GM12801 (cell line): ENCODE measurements at regions not wholly inside any gene's neighbourhood (a gene's known extent, or its start where the extent isn't known, plus 50 kb on each side); places are given as distances from the start of the nearest gene placed in this dataset.

Experiments used
- CTCF ChIP-seq: IDR thresholded peaks from one replicate; pipeline ENCODE4 v1.5.1; 2011; ENCODE audit warnings: control low read depth; ENCODE audit not compliant: insufficient read length; ENCODE audit errors: extremely low read depth

DNA sequence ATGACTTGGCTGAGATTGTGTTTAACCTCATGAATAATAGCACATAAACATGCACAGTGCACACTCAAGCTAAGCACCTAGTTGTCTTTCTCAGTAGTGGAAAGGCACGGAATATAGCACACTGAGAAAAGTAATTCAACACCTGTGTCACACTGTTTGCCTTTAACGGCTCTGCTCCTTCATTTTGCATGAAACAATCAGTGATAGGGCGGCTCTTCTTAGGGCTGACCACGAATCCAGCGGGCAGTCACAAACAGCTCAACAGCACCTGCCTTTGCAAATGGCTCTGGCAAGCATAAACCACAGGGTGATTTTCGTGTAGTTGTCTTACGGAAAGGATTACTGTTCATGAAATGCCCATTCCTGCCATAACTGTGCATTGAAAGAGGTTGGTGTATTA, 954.0 kb upstream of the TENM3 start:
- no peak for TF ChIP-seq CTCF

GRCh38 chr4:181291615-181292014, 951.6 kb upstream of the TENM3 start:
- TF ChIP-seq CTCF: no peak

DNA sequence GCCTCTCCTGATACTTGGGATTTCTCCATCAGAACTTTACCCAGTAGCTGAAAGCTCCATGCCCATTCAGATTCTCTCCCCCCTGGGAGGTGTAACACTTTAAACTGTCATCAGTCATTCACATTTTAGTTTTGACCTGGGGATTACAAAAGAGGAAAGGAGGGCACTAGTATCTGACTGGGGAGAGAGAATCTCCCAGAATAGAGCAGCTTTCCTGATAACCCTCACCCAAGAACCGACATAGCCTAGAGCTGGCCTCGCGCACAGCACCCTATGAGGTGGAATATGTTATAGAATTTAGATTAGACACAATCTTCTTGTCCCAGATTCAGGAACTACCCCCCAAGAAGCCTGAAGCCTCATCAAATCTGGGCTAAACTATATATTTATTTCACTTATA, 950.2 kb upstream of the TENM3 start:
- TF ChIP-seq CTCF: no peak

DNA sequence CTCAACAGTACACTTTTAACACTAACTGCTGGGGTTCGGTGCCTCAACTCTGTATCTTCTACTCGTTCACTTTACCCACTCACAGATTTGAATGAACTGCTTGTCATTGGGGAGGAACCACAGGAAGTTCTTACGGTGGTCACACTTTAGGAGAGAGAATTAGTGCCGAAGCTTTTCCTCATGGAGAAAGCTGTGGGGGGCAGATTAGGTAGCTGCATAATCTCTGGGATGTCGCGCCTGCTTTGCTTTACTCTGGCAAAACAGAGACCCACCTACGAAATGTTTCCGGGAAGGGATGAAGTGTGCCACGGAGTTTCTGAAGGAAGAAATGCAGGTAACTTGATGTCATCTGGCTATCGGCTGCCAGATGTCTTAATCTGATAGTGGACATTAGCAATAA, 949.7 kb upstream of the TENM3 start:
- TF ChIP-seq CTCF: no peak

GRCh38 chr4:181294421-181294820, 948.8 kb upstream of the TENM3 start:
- no peak for TF ChIP-seq CTCF

DNA sequence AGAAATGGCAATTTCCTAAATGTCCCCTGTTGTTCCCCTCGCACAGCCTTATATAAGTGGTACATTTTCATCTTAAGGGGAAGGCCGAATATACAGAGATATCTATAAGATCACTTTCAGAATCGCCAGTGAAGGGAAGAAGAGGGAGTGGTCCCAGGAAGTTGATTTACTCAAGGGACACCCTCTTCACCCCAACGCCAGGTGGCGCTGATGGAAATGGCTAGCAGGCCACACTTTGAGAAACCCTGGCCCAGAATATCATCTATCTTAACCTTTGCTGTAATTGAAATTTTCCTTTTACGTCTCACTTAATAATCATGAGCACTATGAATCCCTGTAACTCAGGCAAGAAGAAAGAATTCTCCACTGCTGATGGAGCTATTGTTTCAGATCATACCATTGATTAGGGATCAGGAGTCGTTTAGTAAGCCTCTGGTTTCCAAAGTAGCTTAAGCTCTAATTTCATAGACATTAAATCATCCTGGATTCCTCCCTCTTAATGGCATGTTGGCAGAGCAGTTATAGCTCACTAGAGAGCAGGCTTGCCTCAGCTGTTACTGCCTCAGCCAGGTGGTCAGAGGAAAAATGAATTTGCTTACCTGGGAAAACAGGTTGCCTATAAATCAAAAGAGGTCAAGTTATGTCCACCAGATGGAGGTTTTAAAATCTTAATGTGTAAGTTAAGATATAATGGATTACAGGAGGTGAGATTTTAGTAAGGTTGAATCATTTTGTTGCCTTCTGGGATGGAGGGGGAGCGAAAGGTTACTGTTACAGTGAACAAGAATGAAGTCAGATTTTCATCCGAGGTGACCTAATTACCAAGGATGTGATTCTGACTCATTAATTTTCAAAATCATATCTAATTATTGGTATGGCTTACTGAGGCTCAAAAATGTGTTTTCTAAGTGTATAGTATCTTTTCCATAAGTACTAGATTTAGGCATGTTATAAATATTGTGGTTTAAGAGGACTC, 941.2 kb upstream of the TENM3 start:
- TF ChIP-seq CTCF: no peak

DNA sequence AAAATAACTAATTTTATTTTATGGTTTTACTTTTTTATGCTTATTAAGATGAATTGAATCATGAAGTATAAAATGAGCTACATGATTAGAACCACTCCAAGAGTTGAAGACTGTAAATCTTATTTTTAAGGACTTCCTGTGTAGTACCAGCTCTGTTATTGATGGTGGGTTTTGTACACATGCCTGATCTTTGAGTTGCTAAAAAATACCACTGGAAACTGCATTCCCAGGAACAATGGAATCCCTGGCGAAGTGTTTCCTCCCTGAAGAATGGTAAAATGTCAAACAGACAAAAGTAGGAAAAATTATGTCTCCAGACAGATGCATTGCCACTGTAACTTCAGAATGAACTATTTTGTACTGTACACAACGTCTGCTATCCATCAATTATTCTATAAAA, 935.4 kb upstream of the TENM3 start:
- no peak for TF ChIP-seq CTCF
